Activated naive CD4-positive, alpha-beta T cell treated with Interleukin-2 at 50 U/mL for 16 hours (primary cell): ENCODE measurements at regions not wholly inside any gene's neighbourhood (a gene's known extent, or its start where the extent isn't known, plus 50 kb on each side); places are given as distances from the start of the nearest gene placed in this dataset.
"Not testable (repeated sequence)": the region's sequence is repeated elsewhere in the genome, so short reads cannot be mapped to it uniquely, and the experiment has no call there.

Experiments used
- DNase-seq: peaks from one replicate; pipeline ENCODE4 v3.0.0-alpha.2; 2020

GRCh38 chr7:35910621-35911020, 109.8 kb downstream of the SEPTIN7 start:
- not testable (repeated sequence) for DNase-seq

- DNase-seq: not testable (repeated sequence)
Observed at GRCh38 chr7:35913350-35913749, 112.5 kb downstream of the SEPTIN7 start.

GRCh38 chr7:35914214-35914613, 113.4 kb downstream of the SEPTIN7 start:
- DNase-seq: not testable (repeated sequence)

- not testable (repeated sequence) for DNase-seq
Observed at GRCh38 chr7:35915247-35915955, 114.5 kb downstream of the SEPTIN7 start.

DNA sequence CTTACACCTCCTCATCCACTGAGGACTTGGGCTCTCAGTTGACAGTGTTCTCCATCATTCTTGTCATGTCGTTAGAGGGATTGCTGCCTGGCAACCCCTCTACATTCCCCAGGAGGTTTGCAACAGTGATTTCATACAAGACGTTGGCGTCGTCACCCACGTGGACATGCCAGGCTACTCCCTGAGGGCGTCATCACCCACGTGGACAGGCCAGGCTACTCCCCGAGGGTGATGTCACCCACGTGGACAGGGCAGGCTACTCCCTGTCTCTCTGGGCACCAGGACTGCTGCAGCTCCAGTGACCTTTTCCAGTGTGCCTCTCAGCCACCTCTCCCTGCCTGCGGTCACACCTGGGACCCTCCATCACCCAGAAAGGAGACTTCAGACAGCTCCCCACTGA, 117.4 kb downstream of the SEPTIN7 start:
- DNase-seq: not testable (repeated sequence)

DNA sequence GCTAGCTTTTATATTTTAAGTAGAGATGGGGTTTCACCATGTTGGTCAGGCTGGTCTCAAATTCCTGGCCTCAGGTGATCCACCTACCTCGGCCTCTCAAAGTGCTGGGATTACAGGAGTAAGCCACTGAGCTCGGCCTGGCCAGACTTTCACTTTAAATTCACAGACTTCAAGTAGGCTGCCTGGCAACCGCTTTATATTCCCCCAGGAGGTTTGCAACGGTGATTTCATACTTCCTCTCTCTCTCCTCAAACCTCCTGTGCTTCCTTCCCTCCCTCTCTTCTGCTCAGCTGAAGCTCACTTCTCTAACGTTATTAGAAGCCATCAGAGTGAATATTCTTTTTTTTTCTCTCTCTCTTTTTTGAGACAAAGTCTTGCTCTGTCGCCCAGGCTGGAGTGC, 118.8 kb downstream of the SEPTIN7 start:
- DNase-seq: not testable (repeated sequence)

DNA sequence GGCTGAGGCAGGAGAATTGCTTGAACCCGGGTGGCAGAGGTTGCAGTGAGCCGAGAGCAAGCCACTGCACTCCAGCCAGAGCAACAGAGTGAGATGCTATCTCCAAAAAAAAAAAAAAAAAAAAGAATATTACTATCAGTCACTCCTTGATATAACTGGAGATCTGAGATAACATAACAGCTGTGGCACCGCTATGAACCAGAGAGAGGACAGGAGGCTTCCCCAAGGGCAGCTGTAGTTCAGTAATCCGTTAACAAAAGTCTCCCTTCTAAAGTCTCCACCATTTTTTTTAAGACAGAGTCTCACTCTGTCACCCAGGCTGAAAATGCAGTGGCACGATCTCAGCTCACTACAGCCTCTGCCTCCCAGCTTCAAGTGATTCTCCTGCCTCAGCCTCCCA, 120.5 kb downstream of the SEPTIN7 start:
- not testable (repeated sequence) for DNase-seq

DNA sequence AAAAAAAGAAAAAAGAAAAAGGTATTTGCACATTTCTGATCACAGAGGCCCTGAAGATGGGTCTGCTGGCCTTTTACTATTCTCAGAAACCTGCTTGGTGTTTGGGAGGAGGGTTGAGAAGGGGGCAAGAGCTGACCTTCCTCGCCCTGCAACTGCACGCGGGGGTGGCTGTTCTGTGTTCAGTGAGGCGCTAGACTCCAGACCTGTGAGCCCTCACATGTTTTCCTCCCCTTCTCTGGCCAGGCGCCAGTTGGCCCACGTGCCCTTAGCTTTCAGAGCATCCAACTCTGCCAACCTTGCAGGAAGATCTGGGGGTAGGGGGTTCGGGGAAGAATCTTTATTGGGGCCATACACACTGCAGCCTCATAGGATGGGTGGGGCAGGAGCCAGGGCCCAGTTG, 123.8 kb downstream of the SEPTIN7 start:
- not testable (repeated sequence) for DNase-seq

GRCh38 chr7:35926966-35927365, 126.1 kb downstream of the SEPTIN7 start:
- DNase-seq: not testable (repeated sequence)

- not testable (repeated sequence) for DNase-seq
Observed at GRCh38 chr7:35931134-35931533, 130.3 kb downstream of the SEPTIN7 start.

DNA sequence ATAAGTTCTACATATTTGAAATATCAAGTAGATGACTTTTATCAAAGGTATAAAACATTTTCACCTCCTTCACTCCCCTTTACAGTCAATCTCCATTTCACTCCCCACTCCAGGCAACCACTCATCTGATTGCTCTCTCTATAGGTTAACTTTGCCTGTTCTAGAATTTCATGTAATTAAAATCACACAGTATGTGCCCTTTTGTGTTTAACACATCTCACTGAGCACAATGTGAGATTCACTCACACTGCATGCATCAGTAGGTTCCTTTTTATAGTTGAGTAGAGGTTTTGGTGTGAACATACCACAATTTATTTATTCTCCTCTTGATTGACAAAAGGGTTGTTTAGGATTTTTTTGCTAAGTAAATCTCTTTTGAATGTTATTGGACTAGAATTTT, 130.7 kb downstream of the SEPTIN7 start:
- DNase-seq: not testable (repeated sequence)

DNA sequence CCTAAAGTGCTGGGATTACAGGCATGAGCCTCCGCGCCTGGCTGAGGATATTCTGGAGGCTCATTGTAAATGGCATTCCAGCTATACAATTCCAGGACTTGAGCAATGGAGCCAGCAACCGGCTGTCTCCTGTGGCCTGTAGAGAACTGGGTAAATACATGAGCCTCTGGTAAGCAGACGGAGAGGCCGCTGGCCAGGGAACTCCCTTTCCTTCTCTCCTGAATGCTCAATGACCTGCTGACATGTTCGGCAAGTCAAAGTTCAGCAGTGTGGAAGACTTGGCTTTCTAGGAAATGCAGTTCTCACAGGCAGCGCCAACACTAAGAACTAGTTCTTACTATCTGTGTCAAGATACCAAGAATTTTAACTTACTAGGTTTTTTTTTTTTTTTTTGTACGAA, 139.8 kb downstream of the SEPTIN7 start:
- not testable (repeated sequence) for DNase-seq

- not testable (repeated sequence) for DNase-seq
Observed at GRCh38 chr7:35945621-35946020, 144.8 kb downstream of the SEPTIN7 start.

GRCh38 chr7:35955735-35956134, 154.9 kb downstream of the SEPTIN7 start:
- DNase-seq: not testable (repeated sequence)

GRCh38 chr7:35956988-35957387, 156.1 kb downstream of the SEPTIN7 start:
- DNase-seq: not testable (repeated sequence)

GRCh38 chr7:35961260-35961659, 160.4 kb downstream of the SEPTIN7 start:
- not testable (repeated sequence) for DNase-seq

DNA sequence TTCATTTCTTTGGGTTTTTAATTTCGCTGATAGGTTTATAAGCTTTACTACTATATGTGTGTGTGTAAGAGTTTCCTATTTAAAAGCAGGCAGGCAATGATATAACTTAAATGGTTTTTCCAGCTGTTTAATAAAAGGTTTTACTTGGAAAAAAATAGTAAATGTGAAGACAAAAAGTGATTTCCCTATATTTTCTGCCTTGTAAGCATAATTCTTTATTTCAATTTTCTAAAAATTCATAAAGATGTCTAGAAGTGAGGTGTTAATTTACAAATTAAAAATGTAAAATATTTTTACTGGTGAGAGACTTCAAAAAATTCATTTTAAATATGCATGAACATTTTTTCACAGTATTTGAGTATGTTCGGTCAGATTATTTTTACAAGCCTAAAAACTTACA, 161.8 kb downstream of the SEPTIN7 start:
- DNase-seq: not testable (repeated sequence)

DNA sequence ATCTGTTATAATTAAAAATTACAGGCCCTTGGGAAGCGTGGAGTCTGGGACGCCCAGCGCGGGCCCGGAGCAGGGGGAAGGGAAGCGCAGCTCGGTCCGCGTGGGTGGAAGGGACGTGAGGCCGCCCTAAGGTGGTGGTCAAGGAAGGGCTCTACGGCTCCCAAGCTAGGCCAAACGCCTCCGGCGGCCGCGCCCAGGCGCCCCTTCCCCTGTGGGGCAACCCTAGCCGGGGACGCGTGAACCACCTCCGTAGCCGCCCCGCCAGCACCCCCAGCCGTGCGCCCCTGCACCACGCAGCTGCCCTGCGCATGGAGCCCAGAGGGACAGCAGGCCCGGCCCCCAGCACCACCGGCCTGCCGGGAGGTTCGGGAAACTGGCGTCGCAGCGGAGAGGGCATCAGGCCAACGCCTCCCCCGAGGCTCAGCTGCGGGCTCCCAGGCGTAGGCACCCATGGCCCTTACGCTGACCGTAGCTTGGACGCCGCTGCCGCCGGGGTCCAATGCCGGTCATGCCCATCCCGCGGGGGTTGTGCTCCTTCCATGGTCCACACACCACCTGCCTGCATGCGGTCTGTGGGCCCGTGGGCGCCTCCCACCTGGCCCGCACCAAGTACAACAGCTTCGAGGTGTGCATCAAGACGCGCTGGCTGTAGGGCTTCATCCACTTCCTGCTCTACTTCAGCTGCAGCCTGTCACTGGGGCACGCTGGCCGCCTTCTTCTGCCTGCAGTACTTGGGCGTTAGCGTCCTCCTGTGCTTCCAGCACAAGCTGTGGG, 166.7 kb downstream of the SEPTIN7 start:
- DNase-seq: no peak

DNA sequence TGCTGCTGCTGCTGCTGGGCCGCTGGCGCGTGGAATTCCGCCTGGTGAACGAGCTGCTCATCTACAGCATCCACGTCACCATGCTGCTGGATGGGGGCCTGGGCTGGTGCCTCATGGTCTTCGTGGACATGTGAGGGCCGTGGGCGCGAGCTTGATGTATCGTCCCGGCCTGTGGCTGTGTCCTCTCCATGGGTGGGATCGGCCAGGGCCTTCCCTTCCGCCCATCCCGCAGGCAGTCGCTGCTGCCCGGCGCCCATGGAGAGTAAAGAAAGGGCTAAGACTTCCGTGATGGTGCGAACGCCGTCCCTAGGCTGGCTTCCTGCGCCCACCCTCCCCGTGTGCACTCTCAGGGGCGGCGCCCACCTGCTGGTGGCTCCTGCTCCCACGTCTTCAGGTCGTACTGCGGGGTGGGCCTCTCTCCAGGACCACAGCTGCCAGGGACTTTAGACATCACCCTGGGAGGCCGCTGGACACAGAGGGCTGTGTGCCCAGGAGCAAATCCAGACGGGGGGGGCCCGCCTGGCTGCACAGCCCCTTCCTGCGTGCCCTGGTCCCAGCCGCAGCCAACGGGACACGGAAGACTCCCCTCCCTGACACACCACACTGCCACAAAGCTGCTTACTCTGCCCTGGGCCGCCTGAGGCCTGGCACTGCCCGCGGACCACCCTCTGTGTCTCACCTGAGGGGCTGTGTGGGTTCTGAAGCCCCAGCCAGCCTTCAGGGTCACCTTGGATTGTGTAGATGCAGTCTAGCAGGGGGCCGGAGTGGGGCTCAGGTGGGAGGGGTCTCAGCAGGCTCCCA, 167.5 kb downstream of the SEPTIN7 start:
- DNase-seq: no peak

GRCh38 chr7:35969066-35969465, 168.2 kb downstream of the SEPTIN7 start:
- DNase-seq: no peak

DNA sequence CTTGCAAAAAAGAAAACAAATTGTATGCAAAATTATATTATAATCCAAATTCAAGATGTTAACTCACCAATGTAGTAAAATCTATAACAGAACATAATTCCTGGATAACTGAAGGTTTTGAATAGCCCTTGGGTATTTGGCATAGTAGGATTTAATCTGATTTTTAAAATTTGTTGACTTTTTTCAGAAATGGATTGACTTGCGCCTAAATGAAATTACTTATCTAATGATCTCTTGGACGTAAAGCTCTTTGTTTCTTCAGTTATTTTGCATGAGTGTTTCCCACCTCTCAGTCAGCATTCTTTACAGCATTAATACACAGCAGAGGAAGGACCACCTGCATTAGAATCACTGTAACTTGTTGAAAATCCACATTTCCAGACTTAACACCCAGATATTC, 169.6 kb downstream of the SEPTIN7 start:
- DNase-seq: no peak

GRCh38 chr7:35971133-35971891, 170.5 kb downstream of the SEPTIN7 start:
- DNase-seq: no peak
